GM19395 (cell line): ENCODE measurements at regions not wholly inside any gene's neighbourhood (a gene's known extent, or its start where the extent isn't known, plus 50 kb on each side); places are given as distances from the start of the nearest gene placed in this dataset.
A peak's percentile ranks its signal among the peaks of the same experiment; 100 is the strongest.
"Not testable (repeated sequence)": the region's sequence is repeated elsewhere in the genome, so short reads cannot be mapped to it uniquely, and the experiment has no call there.

Experiments
- ATAC-seq: cut with Tn5 transposase; IDR thresholded peaks from one replicate; pipeline ENCODE4 v1.9.1; 2021; ENCODE audit warnings: mild to moderate bottlenecking, moderate library complexity; ENCODE audit not compliant: unreplicated experiment

GRCh38 chr17:445839-446238 is 93.2 kb upstream of the RPH3AL start, which contains the start of gene RFLNB:
Gene RFLNB, minus strand, starts transcription at chr17:445939.
- ATAC-seq: not testable (repeated sequence)

DNA sequence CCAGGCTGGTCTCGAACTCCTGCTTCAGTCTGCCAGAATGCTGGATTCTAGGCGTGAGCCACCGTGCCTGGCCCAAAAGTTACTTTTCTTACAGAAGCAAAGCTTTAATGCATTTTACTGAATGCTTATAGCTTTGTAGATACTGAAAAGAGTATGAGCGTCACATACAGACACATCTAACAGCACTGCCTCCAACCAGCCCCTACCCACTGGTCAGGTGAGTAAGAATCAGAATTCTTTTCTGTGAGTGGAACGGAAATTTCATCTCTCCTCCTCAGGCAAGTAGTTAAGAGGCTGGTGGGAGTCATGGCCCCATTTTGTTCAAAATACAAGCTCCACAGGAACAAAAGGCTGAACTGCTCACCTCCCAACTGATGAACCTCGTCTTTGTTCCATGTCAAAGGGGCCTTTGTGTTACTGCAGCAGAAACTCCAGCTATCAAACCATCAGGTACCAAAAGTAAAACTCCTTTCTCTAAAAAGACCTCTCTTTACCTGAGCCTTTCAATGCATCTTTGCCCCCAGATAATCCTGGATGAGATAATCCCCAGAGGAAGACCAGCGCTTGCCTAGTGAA is 92.4 kb upstream of the RPH3AL start:
- ATAC-seq: no peak

DNA sequence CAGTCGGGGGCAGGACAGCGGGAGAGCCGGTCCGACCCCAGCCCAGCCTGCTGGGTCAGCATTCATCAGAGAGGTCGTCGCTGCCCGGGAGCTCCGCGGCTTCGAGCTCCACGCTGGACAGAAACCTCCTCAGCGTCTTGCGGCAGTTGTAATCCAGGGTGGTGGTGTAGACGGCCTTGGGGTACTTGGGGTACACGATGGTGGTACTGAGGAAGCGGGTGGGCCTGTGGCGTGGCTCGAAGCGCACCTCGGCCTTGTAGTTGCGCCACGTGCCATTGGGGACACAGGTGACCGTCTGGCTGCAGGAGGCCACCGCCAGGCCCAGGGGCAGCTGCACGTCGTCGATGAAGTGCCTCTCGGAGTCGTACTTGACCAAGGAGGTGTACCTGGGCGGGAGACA is 90.5 kb upstream of the RPH3AL start:
- no peak for ATAC-seq

GRCh38 chr17:441155-441950 is 88.7 kb upstream of the RPH3AL start:
- no peak for ATAC-seq

DNA sequence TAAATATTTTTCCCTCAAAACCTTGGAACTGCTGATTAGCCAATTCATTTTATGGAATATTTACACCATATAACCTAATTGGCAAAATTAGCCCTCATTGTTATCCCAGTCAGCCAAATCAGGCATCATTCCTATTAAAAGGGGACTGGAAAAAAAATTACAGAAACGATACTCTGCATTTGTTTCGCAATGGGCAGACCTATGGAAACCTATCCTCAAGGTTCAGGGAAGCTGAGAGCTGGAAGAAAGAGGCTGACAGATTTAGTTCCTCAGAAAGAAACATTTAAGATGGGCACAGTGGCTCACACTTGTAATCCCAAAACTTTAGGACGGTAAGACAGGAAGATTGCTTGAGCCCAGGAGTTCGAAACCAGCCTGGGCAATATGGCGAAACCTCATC is 85.6 kb upstream of the RPH3AL start:
- no peak for ATAC-seq

- ATAC-seq: no peak
These were observed 84.9 kb upstream of the RPH3AL start for GRCh38 chr17:437545-437944.

- no peak for ATAC-seq
These were observed 84.0 kb upstream of the RPH3AL start for GRCh38 chr17:436571-436970.

DNA sequence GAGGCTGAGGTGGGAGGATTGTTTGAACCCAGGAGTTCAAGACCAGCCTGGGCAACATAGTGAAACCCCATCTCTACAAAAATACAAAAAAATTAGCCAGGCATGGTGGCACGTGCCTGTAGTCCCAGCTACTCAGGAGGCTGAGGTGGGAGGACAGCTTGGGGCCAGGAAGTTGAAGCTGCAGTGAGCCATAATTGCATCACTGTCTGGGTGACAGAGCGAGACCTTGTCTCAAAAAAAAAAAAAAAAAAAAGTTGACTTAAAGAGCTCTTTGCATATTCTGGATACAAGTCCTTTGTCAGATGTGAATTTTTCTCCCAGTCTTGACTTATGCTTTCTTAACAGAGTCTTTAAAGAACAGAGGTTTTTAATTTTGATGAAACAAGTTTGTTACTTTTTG is 79.9 kb upstream of the RPH3AL start:
- not testable (repeated sequence) for ATAC-seq

- ATAC-seq: no peak
These were observed 78.9 kb upstream of the RPH3AL start for GRCh38 chr17:431494-431893.

DNA sequence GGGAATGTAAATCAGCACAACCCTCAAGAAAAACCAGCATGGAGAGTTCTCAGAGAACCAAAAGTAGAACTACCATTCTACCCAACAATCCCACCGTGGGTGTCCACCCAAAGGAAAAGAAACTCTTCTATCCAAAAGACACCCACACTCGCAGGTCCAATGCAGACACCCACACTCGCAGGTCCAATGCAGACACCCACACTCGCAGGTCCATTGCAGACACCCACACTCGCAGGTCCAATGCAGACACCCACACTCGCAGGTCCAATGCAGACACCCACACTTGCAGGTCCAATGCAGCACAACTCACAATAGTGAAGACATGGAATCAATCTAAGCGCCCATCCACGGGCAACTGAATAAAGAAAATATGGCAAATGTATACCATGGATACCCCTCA is 77.0 kb upstream of the RPH3AL start:
- ATAC-seq: no peak

GRCh38 chr17:428414-428813 is 75.8 kb upstream of the RPH3AL start:
- ATAC-seq: no peak

- ATAC-seq: no peak
These were observed 75.3 kb upstream of the RPH3AL start for GRCh38 chr17:427891-428290.

DNA sequence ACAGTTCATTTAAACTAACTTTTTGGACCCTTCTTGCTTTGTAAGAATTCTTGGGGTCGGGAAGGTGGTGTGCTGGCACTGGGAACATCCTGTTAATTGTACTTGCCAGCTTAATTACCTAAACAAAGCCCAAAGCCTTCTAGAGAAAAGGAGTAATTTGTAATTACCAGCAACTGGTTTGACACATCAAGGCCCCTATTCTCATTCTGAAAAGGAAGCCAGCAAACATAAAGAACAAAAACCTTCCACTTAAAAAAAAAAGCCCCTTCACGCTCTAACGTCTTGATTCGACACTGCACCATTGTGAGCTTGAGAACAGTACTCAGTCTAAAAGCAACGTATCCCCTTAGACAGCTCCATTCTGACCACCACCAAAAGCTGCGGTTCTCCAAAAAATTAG is 74.7 kb upstream of the RPH3AL start:
- no peak for ATAC-seq

GRCh38 chr17:422196-422930 is 69.8 kb upstream of the RPH3AL start:
- ATAC-seq: no peak

DNA sequence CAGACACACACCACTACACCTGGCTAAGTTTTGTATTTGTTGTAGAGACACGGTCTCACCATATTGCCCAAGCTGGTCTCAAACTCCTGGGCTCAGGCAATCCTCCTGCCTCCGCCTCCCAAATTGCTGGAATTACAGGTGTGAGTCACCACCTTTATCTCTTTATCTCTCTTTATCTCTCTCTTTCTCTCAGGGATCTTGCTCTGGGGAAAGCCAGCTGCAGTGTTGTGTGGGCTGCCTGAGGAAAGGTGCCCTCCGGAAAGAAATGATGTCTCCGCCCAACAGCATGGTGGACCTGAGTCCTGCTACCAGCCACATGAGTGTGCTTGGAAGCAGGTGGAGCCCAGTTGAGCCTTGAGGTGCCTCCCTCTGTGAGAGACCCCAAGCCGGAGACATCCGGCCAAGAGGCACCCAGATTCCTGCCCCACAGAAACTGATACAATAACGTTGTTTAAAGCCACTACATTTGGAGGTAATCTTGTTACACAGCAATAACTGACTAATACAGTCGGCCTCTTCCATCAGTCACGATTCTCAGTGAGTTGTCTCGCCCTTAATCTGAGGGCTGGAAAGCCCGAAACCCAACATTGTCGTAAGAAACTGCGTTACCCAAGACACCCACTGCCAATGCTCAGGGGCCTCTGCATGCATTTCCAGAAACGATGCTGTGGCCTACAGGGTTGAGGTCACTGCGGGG is 68.0 kb upstream of the RPH3AL start:
- no peak for ATAC-seq

DNA sequence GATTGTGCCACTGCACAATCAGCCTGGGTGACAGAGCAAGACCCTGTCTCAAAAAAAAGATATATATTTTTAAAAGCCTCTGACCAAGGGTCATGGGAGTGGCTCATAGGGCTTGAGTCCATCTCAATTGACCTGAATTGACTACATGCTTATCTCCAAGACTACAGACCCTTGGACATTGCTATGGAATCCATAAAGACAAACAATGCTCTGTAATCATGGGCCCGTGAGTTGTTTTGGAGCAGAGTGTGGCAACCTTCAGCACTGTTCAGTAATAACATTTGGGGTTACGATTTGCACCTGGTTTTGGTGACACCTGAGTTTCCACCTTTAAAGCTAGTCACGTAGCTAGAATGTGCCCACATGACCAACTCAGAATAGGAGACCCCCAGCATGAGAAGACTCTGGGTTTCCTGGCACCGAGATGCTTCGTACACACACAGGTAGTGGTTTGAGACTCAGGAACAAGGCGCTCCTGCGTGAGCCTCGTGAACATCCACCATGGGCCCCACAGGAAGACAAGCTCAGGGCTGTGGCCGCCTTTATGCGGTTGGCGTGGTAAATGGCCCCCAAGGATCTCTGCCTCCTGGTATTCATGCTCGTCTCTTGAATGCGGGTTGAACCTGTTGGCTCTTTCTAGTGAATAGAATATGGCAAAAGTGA is 66.6 kb upstream of the RPH3AL start:
- ATAC-seq: no peak

- ATAC-seq: no peak
These were observed 65.8 kb upstream of the RPH3AL start for GRCh38 chr17:418421-418751.

DNA sequence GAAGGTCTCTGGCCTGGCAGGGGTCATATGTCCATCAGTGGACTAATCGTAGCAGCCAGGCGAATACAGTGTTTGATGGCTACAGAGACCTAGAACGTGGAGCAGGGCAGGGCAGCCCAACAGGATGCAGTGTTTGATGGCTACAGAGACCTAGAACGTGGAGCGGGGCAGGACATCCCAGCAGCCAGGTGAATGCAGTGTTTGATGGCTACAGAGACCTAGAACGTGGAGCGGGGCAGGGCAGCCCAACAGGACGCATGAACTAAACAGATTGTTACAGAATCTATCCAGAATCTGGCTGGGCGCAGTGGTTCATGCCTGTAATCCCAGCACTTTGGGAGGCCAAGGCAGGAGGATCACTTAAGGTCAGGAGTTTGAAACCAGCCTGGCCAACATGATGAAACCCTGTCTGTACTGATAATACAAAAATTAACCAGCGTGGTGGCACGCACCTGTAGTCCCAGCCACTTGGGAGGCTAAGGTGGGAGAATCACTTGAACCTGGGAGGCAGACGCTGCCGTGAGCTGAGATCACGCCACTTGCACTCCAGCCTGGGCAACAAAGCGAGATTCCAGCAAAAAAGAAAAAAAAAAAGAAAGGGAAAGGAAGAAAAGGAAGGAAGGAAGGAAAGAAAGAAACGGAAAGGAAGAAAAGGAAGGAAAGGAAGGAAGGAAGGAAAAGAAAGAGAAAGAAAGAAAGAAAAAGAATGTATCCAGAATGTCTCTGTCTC is 65.2 kb upstream of the RPH3AL start:
- ATAC-seq: no peak

- peak; percentile 79 for ATAC-seq
These were observed 63.9 kb upstream of the RPH3AL start for GRCh38 chr17:416293-417206.
